HG02571 (cell line): ENCODE measurements at regions not wholly inside any gene's neighbourhood (a gene's known extent, or its start where the extent isn't known, plus 50 kb on each side); places are given as distances from the start of the nearest gene placed in this dataset.
"Not testable (repeated sequence)": the region's sequence is repeated elsewhere in the genome, so short reads cannot be mapped to it uniquely, and the experiment has no call there.

ENCODE experiments used
- ATAC-seq: cut with Tn5 transposase; IDR thresholded peaks from one replicate; pipeline ENCODE4 v1.9.1; 2021; ENCODE audit warnings: mild to moderate bottlenecking, moderate library complexity; ENCODE audit not compliant: unreplicated experiment

DNA sequence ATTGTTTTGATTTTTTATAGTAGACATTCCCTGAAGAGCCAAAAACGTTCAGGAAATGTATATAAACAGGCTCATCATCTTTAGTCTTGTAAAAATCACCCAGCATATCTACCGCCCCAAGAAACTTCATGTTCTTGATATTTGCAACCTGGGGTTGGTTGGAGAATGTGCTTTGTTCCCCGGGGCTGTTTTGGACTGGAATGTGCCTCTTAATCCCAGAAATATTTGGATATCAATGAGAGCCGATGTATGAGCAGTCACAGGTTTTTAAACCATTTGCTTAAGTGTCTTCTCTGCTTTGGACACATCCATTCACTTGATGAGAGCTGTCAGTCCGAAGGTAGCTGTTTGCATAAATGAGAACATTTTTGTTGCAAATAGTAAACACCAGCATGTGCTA is 449.7 kb downstream of the PCDH7 start:
- no peak for ATAC-seq

DNA sequence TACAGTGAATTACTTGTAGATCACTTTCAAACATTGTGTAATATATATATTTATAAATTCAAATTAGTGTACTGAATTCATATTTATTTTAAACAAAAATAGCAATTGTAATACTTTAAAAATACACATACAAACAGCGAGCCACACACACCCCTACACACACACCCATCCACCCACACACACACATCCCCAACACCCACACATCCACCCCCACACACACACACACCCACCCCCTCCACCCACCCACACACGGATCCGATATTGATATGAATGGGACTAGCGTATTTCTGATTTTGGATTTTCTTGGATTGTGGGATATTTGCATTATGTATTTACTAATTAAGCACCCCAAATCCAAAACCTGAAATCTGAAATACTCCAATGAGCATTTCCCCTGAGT is 451.2 kb downstream of the PCDH7 start:
- no peak for ATAC-seq

DNA sequence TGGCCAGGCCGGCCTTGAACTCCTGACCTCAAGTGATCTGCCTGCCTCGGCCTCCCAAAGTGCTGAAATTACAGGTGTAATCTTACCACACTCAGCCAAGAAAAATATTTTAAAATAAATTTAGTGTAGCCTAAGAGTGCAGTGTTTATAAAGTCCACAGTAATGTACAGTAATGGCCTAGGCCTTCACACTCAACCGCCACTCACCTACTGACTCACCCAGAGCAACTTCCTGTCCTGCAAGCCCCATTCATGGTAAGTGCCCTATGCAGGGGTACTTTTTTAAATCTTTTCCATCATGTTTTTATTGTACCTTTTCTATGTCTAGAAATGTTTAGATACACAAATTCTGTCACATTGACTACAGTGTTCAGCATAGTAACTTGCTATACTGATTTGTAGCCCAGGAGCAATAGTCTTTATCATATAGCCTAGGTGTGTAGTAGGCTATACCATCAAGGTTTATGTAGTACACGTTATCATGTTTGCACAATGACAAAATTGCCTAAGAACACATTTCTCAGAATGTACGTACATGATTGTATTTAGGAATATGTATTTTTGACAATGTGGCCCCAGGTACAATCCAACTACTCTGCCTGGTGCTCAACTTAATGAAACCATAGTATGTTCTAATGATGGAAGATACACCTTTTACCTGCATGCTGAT is 455.2 kb downstream of the PCDH7 start:
- ATAC-seq: no peak

DNA sequence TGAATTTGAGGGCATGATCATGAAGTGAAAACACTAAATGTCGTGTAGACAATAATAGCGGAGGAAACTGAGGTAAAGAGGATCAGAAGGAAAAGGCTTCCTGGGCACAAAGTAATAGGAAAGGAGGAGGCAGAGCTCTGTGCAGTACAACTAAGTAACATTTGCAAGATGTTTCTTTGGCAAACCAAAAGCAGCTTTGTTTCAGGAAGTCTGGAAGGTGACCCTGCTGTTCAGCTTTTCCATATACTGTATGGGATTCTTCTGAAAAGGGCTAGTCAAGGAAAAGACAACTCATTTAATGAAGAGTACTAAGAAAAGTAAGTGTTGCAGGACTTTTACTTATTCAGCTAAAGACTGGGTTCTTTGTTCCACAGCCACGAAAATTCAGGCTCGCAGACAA is 463.1 kb downstream of the PCDH7 start:
- ATAC-seq: no peak

DNA sequence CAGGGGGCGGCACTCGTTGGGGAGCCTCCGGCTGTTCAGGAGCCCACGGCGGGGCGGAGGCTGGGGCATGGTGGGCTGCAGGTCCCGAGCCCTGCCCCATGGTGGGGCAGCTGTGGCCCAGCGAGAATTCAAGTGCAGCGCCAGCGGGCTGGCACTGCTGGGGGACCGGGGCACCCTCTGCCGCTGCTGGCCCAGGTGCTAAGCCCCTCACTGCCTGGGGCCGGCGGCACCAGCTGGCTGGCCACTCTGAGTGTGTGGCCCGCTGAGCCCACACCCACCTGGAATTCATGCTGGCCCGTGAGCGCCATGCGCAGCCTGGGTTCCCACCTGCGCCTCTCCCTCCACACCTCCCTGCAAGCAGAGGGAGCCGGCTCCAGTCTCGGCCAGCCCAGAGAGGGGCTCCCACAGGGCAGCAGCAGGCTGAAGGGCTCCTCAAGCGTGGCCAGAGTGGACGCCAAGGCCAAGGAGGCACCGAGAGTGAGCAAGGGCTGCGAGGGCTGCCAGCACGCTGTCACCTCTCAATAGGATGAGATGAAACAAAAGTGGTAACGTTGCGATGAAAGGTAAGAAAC is 464.9 kb downstream of the PCDH7 start:
- no peak for ATAC-seq

DNA sequence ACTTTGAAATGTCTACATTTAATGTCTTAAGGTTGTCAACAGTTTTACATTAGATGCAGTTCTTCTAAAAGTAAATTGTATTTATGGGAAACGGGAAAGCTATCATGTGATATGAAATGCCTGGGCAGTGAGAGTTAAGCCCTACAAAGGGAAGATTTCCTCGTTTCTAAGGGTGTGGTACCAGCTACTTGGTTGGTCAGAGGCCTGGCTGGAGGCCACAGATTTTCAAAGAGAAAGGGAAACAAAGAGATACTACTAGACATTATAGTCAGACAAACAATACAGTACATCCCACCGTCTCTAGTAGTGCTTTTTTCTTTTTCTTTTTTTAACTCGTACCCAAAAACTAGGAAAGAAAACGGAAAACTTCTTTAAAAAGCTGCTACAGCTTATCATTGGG is 467.8 kb downstream of the PCDH7 start:
- no peak for ATAC-seq

DNA sequence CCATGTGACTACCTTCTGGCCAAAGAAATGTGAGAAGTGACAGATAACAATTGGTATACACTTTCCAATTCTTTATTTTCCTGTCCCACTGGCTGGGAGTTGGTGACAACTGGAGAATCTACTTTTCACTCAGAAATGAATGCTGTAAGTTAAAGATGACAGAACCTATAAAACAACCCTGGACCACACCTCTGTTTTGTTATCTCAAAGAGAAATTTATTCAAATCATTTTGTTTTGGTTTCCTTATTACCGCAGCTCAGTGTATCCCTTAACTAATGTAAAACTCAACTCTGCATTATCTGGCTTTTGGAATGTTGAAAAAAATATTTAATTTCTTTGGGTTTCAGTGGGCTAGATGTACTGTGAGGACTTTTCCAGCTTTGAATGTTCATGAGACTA is 469.8 kb downstream of the PCDH7 start:
- ATAC-seq: no peak

DNA sequence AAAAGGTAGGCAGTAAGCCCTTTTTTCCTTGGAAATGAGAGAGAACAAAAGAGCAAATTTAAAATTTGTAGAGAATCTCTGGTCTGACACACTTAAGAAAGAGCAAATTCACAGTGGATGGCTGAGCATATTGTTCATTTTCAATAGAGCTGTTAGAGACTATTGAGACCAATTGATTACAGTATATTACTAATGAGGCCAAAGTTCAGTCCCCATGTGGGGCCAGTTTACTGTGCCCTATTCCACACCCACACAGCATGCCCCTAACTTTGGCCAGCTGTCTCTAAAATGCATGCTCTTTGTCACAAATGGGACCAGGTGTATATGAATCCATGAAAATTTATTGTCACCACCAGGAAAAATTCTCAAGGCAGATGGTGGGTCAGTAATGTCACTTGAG is 470.5 kb downstream of the PCDH7 start:
- no peak for ATAC-seq

DNA sequence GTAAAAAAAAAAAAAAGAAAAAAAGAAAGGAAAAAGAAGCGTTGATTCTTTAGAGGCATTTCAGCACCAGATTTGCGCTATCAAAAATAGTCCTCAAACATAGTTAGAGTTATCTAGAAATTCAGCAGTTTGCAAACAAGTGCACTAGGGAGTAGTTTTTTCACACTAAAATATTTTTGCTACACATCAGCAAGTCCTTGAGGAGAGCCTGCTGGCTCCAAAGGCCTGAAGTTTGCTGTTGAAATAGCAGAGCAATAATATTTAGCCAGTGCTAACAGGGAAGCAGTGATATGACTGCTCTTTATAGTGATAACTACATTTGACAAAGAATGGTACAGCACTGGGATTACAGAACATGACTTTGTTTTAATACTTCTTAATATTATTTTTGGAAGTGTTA is 472.2 kb downstream of the PCDH7 start:
- ATAC-seq: no peak

DNA sequence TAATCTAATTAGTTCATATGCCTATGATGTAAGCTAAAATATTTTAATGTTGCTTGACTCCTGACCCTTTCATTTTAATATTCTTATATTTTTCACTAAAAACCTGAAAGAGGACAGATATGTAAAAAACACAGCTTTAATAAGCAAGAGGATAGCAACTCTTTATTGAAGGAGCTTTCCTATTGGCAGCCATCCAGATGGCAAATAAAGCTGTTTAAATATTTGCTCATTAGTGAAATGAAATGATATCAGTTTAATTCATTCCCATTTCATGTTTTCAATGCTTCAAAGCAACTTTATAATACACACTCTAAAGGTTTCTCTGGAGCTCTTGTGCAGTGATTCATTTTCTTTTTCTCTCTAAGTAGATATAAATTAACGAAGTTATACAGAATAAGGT is 473.4 kb downstream of the PCDH7 start:
- no peak for ATAC-seq

DNA sequence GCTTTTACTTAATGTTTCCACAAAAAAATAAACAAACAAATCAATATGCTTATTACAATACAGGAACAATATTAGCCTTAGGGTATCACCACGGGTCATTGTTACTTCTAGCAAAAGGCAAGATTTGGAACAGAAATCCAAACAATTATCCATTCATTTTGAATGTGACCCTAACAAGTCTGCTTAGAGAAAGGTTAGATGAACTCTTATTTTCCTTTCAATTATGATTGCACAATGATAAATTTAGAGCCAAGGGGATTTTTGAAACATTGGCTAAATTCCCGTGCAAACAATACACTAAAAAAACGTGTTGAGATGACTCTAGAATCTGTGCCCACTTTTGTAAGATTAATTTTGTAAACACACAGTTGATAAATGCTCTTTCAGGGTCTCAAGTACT is 474.7 kb downstream of the PCDH7 start:
- ATAC-seq: no peak

DNA sequence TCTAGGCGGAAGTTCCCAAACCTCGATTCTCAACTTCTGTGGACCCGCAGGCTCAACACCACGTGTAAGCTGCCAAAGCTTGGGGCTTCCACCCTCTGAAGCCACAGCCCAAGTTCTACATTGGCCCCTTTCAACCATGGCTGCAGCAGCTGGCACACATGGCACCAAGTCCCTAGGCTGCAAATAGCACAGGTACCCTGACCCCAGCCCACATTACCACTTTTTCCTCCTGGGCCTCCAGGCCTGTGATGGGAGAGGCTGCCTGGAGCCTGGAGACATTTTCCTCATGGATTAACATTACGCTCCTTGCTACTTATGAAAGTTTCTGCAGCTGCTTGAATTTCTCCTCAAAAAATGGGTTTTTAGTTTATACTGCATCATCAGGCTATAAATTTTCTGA is 479.5 kb downstream of the PCDH7 start:
- no peak for ATAC-seq

DNA sequence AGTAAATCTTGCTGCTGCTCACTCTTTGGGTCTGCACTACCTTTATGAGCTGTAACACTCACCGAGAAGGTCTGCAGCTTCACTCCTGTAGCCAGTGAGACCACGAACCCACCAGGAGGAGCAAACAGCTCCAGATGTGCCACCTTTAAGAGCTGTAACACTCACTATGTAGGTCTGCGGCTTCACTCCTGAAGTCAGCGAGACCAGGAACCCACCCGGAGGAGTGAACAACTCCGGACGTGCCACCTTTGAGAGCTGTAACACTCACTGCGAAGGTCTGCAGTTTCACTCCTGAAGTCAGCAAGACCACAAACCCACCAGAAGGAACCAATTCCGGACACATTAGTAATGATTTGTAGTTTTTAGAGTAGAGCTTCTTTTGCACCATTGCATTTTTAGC is 481.9 kb downstream of the PCDH7 start:
- not testable (repeated sequence) for ATAC-seq

DNA sequence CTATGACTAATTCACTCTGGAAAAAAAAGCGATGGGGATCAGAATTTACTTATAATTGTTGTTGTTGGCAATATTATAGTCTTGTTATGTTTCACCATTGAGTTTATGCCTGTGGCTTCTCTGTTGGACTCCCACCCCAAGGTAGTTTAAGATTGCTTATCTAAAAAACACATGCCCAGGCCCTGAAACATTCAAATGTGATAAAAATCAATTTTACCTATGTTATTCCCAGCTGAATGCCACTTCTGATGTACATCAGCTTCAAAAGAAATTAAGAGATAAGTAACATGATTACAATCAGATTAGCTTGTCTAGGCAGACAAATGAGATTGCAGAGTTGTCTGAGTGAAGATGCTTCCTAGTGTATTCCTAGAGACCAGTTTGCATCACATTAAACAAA is 484.7 kb downstream of the PCDH7 start:
- no peak for ATAC-seq

DNA sequence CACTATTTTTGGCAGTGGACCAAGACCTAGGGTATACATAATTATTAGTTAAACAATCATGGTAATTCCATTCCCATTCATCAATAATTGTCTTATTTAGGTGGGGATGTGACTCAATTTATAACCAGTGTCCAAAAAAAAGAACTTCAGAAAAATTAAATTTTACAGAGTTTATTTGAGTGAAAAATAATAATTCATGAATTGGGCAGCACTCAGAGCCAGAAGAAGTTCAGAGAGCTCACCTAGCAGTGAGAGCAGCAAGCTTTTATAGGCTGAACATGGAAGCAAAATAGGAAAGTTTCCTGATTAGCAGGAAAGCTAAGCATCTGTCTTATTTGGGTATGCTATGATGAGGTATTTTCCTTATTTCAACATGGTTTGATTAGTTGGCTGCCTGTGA is 500.8 kb downstream of the PCDH7 start:
- no peak for ATAC-seq

DNA sequence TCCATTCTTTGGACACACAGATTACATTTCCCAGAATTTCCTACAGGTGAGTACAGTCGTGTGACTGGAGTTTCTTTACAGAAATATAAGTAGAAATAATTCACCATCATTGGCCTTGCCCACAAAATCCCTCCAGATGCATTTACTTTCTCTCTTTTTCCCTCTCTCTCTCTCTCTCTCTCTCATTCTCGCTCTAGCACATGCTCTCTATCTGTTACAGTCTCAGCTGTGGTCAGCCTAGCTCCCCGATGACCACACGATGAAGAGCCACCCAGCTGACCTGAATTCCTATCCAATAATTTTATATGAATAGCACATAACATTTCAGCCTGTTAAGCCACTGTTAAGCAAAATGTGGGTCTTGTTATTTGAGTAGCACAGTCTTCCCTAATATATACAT is 507.9 kb downstream of the PCDH7 start:
- ATAC-seq: no peak

DNA sequence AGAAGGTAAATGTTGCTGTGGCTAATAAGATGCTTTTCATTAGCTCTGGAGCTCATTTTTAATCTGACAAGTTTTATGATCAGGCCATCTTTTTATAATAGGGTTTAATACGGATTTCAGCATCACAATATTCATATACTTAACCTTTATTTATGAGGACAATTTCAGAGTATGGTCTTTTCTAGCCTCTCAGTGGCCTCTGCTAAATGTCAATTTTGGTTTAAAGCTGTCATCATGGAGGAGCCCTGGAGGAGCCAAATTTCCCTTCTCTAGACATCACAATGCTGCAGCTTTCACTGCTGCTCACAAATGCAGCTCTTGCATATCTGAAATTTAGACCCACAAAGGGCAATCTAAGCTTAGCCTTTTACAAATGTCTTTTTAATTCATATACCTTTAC is 510.4 kb downstream of the PCDH7 start:
- no peak for ATAC-seq

DNA sequence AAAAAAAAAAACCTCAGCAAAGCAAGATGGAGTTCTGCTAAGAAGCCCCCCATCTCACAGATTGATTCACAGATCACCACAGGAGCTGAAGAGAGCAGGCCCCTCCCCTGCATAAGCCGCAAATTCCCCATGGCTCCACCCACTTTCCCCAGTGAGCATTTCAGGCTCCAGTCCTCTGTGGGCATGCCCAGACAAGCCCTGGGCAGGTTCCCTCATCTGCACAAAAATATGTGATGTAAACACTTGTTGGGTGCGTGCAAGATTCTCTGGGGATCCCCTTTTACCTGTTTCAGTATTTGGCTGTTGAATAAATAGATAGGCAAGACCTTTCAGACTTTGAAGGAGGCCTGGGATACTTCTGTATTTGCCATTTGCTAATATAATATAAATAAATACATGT is 514.3 kb downstream of the PCDH7 start:
- no peak for ATAC-seq

DNA sequence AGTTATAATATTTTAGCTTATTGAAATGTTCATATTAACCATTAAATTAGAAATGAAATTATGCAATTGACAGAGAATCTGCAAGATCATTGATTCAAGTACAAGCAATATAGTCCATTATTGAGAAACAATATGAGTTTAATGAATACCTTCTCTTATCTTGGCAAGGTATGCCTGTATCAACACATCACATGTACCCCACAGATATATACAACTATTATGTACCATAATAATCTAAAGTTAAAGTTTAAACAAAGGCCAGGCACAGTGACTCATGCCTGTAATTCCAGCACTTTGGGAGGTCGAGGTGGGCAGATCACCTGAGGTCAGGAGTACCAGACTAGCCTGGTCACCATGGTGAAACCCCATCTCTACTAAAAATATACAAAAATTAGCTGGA is 514.7 kb downstream of the PCDH7 start:
- ATAC-seq: no peak

DNA sequence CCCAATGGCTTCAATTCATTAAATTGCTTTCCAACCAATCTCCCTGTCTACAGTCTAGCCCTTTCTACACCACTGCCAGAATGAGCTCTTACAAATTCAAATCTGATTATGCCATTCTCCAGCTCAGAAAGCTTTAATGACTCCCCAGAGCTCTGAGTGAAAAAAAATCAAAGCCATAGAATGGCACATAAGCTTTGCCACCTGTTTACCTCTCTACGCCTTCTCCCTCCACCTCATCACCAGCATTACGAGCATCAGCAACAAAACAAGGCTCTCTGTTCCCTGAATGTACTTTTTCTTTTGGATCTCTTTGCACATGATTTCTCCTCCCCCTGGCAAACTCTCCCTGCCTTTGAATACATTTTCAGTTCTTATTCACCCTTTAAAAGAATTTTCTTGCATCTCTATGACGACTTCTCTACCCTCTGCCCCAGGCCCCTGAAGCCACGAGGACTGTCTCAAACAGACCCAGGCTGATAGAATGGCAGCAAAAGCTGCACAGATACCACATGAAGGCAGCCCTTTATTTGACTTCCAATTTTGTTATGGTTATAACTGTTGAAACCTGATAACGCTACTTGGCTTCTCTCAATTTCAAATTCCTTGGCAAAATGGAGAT is 516.0 kb downstream of the PCDH7 start:
- ATAC-seq: no peak

DNA sequence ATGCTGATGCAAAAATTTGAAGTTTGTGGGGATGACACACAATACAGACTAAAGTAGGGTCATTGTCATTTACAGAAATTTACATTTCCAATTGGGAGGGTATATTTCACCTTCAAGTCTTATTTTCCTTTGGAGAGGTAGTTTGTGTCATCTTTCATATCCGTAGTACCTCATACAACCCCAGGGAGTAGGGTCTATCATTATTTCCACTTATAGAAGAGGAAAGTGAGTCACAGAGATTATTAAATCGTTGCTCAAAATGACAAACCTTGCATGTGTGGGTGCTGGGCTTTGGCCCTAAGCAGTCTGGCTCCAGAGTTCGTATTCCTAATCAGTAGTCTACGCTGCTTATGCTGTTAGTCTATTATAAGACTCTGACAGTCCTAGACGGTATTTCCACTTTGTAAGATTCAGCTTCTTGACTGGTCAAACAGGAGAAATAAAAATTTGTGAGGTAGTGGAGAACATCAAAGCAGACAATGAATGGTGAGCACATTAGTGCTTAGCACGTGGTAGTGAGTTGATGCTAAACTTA is 516.5 kb downstream of the PCDH7 start:
- ATAC-seq: no peak

DNA sequence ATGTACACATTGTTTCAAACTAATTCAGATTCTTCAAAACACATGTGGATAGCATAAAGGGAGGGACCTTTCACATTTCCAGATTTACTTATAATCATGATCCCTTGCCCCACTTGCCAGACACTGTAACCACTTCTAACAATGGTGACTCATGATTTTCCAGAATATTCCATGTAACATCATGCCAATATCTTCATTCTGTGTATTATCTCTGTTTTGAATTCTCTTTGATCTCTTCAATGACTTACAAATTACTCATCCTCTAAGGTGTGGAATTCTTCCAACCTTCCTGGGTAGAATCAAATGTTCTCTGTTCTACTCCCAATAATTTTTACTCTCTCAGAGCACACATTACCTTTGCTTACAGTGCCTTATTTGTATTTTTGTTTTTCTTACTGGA is 517.1 kb downstream of the PCDH7 start:
- ATAC-seq: no peak

DNA sequence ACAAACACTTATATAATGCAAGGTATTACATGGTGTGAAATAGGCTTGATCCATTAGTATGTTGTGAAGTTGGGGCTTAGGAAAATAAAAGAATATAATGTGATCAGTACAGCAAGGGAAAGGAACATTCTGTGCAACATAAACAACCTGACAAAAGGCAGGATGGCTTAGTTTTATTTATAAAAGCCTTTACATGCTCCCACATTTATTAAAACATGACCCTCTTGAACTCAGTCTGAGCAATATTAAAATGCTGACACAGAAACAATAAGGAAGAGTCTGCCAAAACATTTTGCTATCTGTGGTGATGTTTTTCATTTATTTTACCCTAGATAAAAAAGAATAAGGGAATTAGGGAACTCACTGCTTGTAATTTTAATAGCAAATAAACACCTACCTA is 519.7 kb downstream of the PCDH7 start:
- ATAC-seq: no peak
